Inflammatory macrophage treated with lipopolysaccharide for 4 hours (primary cell): ENCODE measurements at regions not wholly inside any gene's neighbourhood (a gene's known extent, or its start where the extent isn't known, plus 50 kb on each side); places are given as distances from the start of the nearest gene placed in this dataset.
"Not testable (repeated sequence)": the region's sequence is repeated elsewhere in the genome, so short reads cannot be mapped to it uniquely, and the experiment has no call there.

Experiments used
- DNase-seq: peaks from one replicate; pipeline ENCODE4 v3.0.0-alpha.2; 2020

DNA sequence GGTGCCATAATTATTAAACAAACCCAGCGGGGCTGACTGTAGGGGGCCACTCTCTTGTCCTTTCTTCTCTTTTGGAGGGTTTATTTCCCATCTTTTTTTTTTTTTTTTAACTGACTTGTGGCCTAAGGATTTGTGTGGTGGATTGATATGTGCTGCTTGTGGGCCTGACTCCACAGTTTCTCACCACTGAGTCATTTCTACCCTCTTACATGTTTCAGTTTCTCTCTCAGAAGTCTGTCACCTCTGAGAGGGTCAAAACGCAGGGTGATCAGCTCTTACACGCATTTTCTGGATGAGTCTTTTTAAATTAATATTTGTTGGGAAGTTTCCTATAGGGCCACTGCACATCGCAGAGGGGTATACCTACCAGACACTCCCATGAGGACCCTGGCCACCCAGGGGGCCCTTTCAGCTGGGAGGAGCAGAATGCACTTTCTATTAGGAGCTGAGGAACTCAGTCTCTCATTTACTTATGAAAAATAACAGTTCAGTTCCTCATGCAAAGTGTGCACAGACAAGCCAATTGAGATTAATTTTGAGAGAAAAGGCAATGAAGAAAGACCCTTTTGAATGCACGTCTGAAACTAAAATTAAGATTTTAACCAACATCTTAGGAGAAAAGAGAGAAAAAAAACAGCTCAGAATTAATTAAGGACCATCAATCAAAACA is 407.9 kb downstream of the TECRL start:
- DNase-seq = no peak

DNA sequence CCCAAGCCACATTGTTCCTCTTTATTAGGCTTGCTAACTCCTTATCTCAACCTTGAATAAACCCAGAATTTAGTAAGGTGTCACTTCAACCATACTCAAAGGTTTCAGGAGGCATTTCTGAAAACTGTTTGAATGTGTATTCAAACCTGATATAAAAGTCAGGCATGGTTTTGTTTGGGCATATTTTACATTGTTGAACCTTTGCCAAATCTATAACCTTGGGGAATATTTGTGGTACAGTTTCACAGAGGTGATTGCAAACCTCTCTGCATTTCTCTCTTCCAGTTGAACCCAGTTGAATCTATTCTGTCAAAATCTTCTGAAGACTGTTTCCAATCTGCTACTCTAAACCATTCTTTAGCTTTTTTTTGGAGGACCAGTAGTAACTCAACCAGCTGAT is 409.0 kb downstream of the TECRL start:
- no peak for DNase-seq

DNA sequence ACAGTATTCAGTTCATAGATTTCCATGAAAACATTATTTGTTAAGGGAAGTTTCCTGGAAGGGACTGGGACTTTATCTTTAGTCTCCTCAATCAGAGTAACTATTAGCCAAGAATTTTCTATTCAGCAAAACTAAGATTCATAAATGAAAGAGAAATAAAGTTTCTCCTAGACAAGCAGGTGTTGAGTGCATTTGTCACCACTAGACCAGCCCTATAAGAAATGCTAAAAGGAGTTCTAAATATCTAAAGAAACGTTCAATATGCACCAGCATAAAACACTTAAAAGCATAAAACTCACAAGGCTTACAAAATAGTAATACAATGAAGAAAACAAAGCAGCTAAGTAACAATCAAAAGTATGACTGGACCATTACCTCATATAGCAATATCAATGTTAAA is 423.0 kb downstream of the TECRL start:
- no peak for DNase-seq

DNA sequence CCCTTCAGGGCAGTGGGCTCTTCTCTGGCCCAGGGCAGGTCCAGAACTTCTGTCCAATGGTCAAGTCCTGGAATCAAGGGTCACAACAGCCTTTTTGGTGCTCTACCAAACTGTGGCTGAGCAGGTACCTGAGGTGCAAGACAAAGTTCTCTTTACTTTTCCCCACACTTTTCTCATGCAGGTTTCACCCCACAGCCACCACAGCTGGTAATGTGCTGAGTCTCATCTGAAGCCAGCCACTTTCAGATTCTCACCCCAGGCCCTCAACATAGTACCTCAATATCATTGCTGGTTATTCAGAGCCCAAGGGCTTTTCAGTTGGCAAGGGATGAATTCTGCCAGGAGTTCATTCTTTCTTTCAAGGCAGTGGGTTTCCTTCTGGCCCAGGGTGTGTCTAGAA is 426.0 kb downstream of the TECRL start:
- DNase-seq = no peak

DNA sequence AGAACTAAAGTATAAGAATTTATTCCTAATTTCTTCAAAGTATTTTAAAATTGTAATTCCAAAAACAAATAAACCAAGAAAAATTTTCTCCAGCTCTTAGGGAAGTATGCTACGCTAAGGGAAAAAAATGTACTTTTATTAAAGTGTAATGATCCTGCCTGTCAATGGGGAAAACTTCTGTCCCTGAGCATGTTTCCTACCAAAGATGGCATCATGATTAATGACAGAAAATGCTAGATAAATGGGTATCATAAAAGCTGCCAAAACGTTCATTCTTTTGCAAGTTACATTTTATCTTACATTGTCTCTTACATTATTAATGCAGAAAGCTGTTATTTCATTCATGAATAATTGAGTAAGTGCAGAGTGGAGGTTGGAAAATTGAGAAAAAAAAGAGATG is 443.4 kb downstream of the TECRL start:
- DNase-seq = no peak

DNA sequence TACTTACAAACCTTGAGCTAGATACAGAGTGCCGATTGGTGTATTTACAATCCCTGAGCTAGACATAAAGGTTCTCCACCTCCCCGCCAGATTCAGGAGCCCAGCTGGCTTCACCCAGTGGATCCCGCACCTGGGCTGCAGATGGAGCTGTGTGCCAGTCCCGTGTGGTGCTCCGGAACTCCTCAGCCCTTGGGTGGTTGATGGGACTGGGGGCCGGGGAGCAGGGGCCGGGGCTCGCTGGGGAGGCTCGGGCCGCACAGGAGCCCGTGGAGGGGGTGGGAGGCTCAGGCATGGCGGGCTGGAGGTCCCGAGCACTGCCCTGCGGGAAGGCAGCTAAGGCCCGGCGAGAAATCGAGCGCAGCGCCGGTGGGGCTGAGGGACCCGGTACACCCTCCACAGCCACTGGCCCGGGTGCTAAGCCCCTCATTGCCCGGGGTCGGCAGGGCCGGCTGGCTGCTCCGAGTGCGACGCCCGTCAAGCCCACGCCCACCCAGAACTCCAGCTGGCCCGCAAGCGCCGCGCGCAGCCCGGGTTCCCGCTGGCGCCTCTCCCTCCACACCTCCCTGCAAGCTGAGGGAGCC is 466.5 kb downstream of the TECRL start:
- DNase-seq = not testable (repeated sequence)

DNA sequence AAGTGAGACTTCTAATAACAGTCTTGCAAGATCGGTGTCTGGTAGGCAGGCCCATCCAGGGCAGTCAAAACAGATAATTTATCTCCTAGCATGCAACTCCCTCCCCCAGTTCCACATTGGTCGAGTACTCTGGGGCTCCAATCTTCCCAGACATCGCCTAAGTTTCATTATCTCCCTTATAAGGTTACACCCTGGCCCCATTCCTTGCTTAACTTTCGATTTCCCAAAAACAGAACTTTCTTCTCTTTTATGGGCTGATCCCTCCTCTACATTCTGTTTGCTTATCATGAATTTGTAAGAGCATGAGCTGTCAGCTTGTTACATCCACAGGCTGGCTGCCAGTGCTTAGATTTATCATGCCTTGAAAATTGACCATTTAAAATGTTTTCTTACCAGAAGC is 471.3 kb downstream of the TECRL start:
- DNase-seq = no peak

DNA sequence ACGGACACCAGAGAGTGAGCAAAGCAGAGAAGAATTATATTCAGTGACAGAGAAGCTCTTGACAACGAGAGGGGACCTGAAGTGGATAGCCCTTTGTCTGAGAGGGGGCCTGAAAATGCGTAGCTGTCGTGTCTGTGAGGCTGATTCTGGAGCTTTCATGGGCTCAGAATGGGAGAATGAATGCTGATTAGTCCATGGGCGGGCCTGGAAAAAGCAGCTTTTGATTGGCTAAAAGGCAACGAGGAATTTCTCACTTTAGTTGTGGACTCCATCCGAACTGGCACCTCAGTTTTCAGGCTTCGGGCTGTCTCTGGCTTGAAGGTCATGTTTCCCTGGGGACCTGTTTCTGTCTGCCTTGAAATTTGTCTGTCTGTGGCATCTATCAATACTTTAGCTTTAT is 487.1 kb downstream of the TECRL start:
- no peak for DNase-seq

DNA sequence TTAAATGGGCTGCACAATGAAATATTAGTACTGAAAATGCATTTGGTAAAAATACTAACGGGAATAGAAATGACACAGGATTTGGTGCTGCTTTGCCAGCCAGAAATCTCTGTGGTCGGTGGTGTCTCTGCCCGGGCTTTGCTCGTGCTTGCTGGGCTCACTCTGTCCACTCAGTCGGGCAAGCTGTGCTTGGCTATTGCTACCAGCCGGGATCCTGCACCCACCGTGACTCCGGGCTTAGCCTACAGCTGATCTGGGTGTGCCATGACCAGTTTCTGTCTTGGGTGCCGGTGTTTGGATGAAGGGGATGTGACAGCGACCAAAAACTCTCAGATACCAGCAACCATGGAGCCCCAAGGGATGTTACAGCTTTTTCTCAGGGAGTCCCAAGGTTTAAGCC is 487.7 kb downstream of the TECRL start:
- no peak for DNase-seq

DNA sequence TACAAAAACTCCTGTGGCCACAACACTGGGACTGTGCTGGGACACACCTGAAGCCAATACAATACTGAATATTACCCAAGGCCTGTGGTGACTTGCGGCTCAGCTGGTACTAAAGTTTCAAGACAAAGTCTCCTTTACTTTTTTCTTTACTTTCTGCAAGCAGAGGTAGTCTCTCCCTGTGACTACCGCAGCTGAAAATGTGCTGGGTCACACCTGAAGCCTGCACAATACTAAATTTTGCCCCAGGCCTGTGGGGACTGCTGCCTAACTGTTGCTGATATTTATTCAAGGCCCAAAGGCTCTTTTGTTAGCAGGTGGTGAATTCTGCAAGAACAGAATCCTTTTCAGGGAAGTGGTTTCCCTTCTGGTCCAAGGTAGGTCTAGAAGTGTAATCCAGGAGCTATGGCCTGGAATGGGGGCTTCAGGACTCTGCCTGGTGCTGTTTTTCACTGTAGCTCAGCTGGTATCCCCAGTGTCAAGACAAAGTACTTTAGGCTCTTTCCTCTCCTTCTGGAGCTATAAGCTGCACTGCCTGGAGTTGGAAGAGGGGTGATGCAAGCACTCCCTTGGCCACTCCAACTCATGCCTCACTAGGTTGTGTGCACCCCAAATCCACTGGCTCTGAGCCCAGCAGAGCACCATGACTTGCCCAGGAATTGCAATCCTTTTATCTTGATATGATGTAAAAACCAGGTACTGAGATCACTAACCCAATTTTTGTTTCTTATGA is 489.4 kb downstream of the TECRL start:
- DNase-seq = no peak

DNA sequence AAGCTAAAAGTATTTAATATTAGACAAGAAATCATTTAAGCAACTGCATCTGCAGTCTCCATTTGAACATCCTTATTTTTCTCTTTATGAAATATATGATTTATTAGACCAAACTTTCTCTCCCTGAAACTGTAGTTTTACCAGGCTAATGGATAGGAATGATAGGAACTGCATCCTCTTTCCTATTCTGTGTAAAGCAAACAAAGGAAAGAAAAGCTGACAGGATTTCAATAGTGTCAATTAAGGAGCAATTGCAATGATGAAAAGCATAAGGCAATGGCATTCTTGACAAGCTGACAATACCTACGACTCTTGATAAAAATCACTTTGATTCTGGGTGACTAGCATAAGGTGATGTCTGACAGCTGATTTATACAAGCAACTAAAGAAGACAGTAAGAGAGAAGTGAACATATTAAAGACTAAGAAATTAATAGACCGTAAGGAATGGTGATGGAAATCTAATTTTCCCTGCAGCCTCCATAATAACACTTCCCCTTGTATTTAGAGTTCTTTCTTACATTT is 502.5 kb downstream of the TECRL start:
- no peak for DNase-seq

DNA sequence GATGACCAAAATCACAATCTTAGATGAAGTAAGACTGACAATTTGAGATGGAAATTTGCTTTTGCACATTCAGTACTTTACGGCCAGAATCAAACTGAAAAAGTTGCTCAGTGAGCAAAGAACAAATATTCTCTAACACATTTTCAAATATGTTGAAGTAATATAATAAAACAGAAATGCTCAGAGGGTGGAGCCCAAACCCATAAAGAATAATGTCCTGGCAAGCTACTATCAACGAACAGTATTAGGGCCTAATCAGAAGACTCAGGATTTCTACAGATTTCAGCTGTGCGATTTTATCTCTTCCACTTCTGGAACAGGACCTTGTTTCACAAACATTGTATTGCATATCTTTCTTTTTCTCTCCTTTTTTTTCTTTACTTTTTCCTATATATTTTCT is 505.0 kb downstream of the TECRL start:
- DNase-seq = no peak

DNA sequence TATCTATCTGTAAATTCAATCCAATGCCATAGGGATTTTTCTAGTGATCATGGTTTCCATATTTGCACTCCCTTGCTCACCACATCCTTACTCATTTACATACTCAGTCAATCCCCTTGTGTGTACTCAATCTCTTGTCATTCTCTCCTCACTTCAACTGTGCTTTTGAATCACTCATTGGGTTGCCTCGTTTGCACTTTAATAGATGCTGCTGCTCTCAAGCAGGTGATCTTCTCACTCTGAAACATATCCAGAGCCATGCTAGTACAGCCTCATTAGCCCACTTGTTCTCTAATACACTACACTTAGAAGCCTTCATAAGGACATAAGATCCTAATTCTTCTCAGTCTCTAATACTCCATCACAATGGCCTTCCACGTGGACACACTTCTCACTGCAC is 507.9 kb downstream of the TECRL start:
- no peak for DNase-seq

DNA sequence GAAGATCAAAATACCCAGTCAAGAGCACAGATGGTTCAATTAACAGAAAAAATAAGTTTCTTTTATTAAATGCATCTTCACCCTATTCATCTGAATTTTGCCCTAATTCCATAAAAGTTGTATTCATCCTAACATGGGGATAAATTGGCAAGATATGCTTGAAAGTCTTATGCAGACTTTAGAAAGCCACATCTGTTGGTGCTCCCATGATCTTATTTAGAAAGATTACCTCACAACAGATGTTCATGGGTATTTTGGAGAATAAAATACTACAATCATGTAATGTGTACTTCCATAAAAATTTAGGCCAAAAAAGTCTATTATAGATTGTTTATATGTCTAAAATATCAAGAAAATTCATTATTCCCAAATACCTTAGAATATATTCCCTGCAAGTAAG is 510.3 kb downstream of the TECRL start:
- DNase-seq = no peak

DNA sequence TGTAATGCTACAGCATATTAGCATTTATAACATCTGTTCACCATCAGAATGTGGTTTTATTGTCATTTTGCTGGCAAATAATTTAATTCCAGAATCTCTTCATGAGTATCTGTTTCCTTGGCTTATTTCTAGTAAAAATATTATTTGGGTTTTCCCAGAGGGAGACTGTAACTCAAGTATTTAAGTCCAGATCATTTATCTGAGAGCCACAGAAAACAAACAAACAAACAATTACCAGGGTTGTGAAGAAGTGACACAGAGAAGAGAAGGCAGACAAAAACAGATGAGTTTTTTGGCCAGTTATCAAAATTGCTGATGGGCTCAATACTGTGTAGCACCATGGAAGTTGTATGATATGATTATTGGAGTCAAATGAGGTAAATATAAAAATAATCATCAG is 515.1 kb downstream of the TECRL start:
- DNase-seq = no peak

DNA sequence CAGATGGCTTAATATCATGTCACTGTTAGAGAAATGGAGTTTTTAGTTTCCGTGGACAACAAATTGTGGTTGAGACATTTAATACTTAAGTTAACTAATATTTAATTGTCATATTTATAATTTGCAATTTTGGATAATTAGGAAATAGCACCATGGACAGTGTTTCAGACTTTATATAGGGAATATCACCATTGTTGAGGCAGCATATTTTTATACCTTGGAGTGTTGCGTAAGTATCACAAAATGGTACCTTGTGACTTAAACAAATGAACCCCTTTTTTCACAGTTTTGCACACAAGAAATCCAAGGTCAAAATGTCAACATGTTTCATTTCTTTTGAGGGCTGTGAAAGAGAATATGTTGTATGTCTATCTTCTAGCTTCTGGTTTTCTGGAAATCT is 539.9 kb downstream of the TECRL start:
- DNase-seq = no peak

DNA sequence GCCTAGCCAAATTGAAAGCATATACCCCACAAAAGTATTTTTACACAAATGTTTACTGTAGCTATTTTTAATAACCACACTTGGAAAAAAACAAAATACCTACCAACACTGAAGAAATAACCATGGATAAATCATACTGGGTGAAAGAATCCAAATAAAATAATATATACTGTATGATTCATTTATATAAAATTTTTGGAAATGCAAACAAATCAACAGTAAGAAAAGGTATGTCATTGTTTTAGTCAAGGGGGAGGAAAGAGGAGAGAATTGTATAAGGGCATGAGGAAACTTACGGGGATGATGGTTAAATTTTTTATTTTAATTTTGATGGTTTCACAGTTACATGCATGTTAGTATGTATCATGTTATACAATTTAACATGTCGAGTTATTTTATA is 557.8 kb downstream of the TECRL start:
- DNase-seq = no peak

DNA sequence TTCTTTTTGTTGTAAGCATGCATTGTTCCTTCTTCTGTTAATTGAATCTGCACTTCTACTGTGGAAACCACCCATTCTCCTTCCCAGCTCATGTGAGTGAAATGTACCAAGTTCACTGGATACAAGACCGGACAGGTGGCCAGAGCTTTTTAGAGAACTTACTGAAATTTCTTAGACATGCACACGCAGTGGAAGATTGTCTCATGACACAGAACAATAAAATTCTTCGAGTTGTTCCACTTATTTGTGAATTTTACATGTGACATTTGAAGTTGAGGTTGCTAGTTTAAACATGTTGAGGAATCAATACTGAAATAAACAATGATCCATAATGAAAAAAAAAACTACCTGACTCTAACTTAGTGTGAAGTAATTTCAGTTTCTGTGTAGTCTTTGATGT is 568.0 kb downstream of the TECRL start:
- no peak for DNase-seq

DNA sequence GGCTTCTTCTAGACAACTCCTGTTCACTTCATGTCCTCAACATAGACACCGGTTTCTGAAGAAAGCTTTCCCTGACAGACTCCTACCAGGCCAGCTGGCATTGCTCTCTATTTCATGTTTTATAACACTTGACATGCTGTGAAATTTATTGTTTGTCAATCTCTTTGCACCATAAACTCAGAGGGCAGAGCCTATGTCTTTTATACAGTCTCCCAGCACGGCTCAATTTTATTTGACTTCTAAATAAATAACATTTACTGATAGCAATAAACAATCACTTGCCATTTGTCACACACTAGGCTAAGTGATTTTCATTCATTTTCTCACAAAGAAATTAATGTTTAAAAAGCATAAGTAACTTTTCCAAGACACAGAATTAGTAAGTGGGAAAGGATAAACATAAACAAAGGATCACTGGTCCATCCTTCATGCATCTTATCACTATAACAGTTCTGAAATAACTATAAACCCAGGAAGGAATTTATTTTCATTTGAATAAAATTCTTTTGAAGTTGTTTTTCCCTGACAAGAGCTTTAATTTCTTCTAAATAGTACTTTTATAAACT is 577.6 kb downstream of the TECRL start:
- no peak for DNase-seq

DNA sequence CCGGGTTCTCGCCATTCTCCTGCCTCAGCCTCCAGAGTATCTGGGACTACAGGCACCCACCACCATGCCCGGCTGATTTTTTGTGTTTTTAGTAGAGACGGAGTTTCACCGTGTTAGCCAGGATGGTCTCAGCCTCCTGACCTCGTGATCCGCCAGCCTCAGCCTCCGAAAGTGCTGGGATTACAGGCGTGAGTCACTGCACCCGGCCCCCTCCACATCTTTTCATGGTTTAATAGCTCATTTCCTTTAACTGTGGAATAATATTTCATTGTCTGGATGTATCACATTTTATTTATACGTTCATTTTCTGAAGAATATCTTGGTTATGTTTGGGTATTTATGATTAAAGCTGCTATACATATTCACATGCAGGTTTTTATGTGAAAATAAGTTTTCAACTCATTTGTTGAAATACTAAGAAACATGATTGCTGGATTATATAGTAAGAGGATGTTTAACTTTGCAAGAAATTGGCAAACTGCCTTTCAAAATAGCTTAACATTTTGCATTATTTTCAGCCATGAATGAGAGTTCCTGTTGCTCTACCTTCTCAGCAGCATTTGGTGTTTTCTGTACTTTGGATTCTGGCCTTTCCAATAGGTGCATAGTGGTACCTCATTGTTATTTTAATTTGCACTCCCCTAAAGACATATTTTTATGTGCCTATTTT is 591.9 kb downstream of the TECRL start:
- no peak for DNase-seq

DNA sequence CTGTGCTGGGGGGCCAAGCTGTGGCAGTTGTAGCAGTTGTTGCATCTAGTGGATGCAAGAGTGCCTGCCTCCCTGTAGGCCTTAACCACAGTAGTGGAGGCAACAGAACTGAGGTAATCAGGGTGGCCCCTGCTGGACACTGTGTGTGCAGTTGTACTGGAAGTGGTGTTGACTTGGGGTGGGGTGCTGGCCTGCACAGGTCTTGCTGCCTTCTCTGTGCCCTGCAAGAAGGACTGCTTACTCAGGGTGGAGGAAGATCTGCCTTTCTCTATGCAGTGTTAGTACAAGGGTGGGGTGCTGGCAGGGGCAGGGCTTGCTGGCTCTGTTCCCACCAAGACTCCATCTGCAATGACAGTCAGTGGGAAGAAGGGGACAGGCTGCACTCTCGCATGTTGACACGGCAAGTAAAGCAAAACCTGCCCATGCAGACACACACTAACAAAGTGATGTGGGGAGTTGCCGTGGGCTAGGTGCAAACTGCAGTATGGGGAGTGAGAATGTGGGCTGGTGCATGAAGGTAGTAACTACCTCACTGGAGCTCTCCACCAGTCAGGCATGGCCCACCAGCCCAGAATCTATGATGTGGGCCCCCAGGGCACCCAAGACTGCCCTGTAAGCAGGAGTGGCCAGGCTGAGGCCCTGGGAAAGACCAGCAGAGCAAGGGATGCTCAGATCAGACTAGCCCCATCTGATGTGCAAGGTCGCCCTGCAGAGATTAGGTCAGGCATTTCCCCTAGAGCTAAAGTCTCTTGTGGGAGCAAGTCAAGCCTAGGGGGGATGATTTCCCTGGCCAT is 594.9 kb downstream of the TECRL start:
- no peak for DNase-seq

DNA sequence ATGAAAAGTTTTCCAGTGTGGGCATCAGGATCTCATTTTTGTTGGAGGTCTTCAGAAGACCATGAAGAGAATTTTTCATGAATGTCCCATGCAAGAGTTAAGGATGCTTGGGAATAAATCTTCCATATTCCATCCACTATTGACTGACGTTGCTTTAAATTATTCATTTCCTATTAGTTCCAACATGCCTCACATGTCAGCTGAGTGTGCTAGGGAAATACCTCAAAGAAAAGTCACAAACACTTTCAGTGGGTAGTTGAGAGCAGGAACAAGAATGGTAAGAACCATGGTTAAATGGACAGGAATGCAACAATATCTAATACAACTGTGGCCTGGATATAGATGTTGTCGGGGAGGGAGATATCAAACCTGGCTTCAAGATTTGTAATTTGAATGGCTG is 610.1 kb downstream of the TECRL start:
- DNase-seq = no peak

DNA sequence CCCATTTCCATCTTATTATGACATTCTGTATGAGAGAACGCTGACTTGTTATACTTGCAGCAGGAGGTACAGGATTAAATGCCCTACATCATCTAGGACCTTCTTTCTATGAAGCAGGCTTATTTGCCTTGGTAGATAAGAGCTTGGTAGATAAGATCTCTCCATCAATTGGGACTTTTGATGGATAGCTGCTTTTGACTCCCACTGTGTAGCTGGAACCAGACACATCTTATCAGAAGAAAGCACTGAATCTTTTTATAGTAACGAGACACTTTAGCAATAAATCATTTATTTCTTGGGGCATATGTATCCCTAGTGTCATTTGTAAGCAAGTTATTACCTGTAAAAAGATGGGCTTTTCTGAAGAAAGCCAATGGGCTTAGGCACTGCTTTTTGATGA is 613.9 kb downstream of the TECRL start:
- DNase-seq = no peak
